HCT116 (cell line): ENCODE measurements at regions not wholly inside any gene's neighbourhood (a gene's known extent, or its start where the extent isn't known, plus 50 kb on each side); places are given as distances from the start of the nearest gene placed in this dataset.

ENCODE experiments used
- ATAC-seq: fragments of 200-7000 bp; cut with Tn5 transposase; 2 replicates; pipeline ENCODE4 v1.9.1; 2020; ENCODE audit warnings: mild to moderate bottlenecking, moderate library complexity
- BruUV-seq: library from RNA; stranded (reverse); fragments of 400-500 nt; replicated peaks from 2 replicates; lab custom pipeline; 2021; lab: Mats Ljungman, UMichigan
- CTCF ChIA-PET: fragments of 300-600 bp; sonication (Branson Sonifier 250); formaldehyde crosslinking; loops from one replicate; lab custom pipeline; 2021; ENCODE audit warnings: antibody characterized with exemption; lab: Charles Lee
- POLR2A ChIA-PET: fragments of 300-600, 350-600 bp; sonication (Branson Sonifier 250); formaldehyde crosslinking; loops from one replicate; lab custom pipeline; 2021; ENCODE audit warnings: antibody characterized with exemption; lab: Charles Lee
- RAD21 ChIA-PET, 2 experiments: fragments of 300-600 bp; sonication (Branson Sonifier 250); formaldehyde crosslinking; loops; one replicate each; lab custom pipeline; 2023; ENCODE audit warnings: low total read pairs in 2 of 2; ENCODE audit not compliant: uncharacterized antibody in 2 of 2, unreplicated experiment in 2 of 2, low non-redundant PET in 1 of 2; lab: Charles Lee
- DNase-seq: peaks from one replicate; pipeline ENCODE4 v3.0.0-alpha.2; 2010; ENCODE audit warnings: low read depth, low spot score
- H2AFZ ChIP-seq: fragments of 200-600 bp; shearing (Covaris generic), sonication (generic); 2 replicates; pipeline ENCODE4 v1.6.1; 2017; ENCODE audit warnings: low read depth, mixed run types, mixed read lengths, antibody characterized with exemption, low read length; ENCODE audit not compliant: poor library complexity, severe bottlenecking
- H3K27ac ChIP-seq: 2 replicates; pipeline ENCODE4 v1.5.1; 2012; ENCODE audit warnings: low read depth, low read length
- H3K27me3 ChIP-seq: fragments of 200-600 bp; sonication (generic); 2 replicates; pipeline ENCODE4 v1.6.1; 2016; ENCODE audit warnings: mixed run types, low read length, mixed read lengths; ENCODE audit not compliant: insufficient read depth
- H3K36me3 ChIP-seq, 2 experiments: fragments of 200-500 bp in 1 of 2; fragments of 200-600 bp in 1 of 2; sonication (Bioruptor generic) in 1 of 2; sonication (generic) in 1 of 2; 2 replicates each; pipeline versions ENCODE4 v1.5.1 to v1.6.1; 2014 to 2016; ENCODE audit warnings: low read length in 2 of 2, inconsistent platforms in 1 of 2, mixed read lengths in 1 of 2, mixed run types in 1 of 2; ENCODE audit not compliant: insufficient read depth in 2 of 2, control insufficient read depth in 1 of 2
- H3K4me1 ChIP-seq, 2 experiments: fragments of 200-600 bp in 1 of 2; sonication (generic) in 1 of 2; 2 replicates each; pipeline versions ENCODE4 v1.5.1 to v1.6.1; 2012 to 2017; ENCODE audit warnings: low read length in 2 of 2, inconsistent platforms in 1 of 2, mild to moderate bottlenecking in 1 of 2, mixed read lengths in 1 of 2, mixed run types in 1 of 2, moderate library complexity in 1 of 2; ENCODE audit not compliant: insufficient read depth in 2 of 2, control insufficient read depth in 1 of 2
- H3K4me2 ChIP-seq: fragments of 200-600 bp; sonication (generic); 2 replicates; pipeline ENCODE4 v1.6.1; 2017; ENCODE audit warnings: mixed run types, low read length, mixed read lengths
- H3K4me3 ChIP-seq, 2 experiments: fragments of 200-600 bp in 1 of 2; sonication (generic) in 1 of 2; replicated peaks in 1 of 2; 2 replicates each; pipeline ENCODE4 v1.5.1; 2011 to 2016; ENCODE audit warnings: low read length in 2 of 2, control low read depth in 1 of 2, low read depth in 1 of 2, mild to moderate bottlenecking in 1 of 2, mixed read lengths in 1 of 2, mixed run types in 1 of 2
- H3K79me2 ChIP-seq: fragments of 200-600 bp; sonication (generic); 2 replicates; pipeline ENCODE4 v1.6.1; 2017; ENCODE audit warnings: mild to moderate bottlenecking, mixed run types, low read length, moderate library complexity, mixed read lengths; ENCODE audit not compliant: insufficient read depth
- H3K9ac ChIP-seq: fragments of 200-600 bp; sonication (generic); 2 replicates; pipeline ENCODE4 v1.6.1; 2016; ENCODE audit warnings: low read length, mixed read lengths
- H3K9me2 ChIP-seq: fragments of 200-600 bp; sonication (generic), shearing (Covaris generic); 2 replicates; pipeline ENCODE4 v1.6.1; 2017; ENCODE audit warnings: mixed run types, mild to moderate bottlenecking, moderate library complexity; ENCODE audit not compliant: insufficient read depth
- H3K9me3 ChIP-seq, 2 experiments: fragments of 200-500 bp in 1 of 2; fragments of 200-600 bp in 1 of 2; sonication (Bioruptor generic) in 1 of 2; sonication (generic) in 1 of 2; 2 replicates each; pipeline ENCODE4 v1.6.1; 2014 to 2017; ENCODE audit warnings: low read length in 2 of 2, mixed read lengths in 2 of 2, inconsistent platforms in 1 of 2, low read depth in 1 of 2, mild to moderate bottlenecking in 1 of 2, mixed run types in 1 of 2, moderate library complexity in 1 of 2; ENCODE audit not compliant: control insufficient read depth in 1 of 2, insufficient read depth in 1 of 2
- H4K20me1 ChIP-seq: fragments of 200-600 bp; sonication (generic), shearing (Covaris generic); 2 replicates; pipeline ENCODE4 v1.6.1; 2017; ENCODE audit warnings: mixed run types, mild to moderate bottlenecking, moderate library complexity; ENCODE audit not compliant: insufficient read depth
- CBX3 ChIP-seq: IDR thresholded peaks from 2 replicates; pipeline ENCODE4 v1.6.1; 2012; ENCODE audit warnings: low read depth
- CEBPB ChIP-seq: IDR thresholded peaks from 2 replicates; pipeline ENCODE4 v1.6.1; 2012; ENCODE audit warnings: low read depth
- EGR1 ChIP-seq: IDR thresholded peaks from 2 replicates; pipeline ENCODE4 v1.6.1; 2012; ENCODE audit warnings: low read depth
- ELF1 ChIP-seq: IDR thresholded peaks from 2 replicates; pipeline ENCODE4 v1.6.1; 2012; ENCODE audit warnings: low read depth, borderline replicate concordance
- EZH2 ChIP-seq: fragments of 200-600 bp; sonication (generic); IDR thresholded peaks from 2 replicates; pipeline ENCODE4 v1.6.1; 2017; ENCODE audit warnings: antibody characterized with exemption, mixed run types
- FOSL1 ChIP-seq: IDR thresholded peaks from 2 replicates; pipeline ENCODE4 v1.6.1; 2012; ENCODE audit warnings: low read depth
- POLR2AphosphoS5 ChIP-seq: IDR thresholded peaks from 2 replicates; pipeline ENCODE4 v1.6.1; 2011; ENCODE audit warnings: mild to moderate bottlenecking, low read depth, low read length, moderate library complexity
- SP1 ChIP-seq: IDR thresholded peaks from 2 replicates; pipeline ENCODE4 v1.6.1; 2012; ENCODE audit warnings: low read depth
- ZFX ChIP-seq: fragments of 450-650 bp; IDR thresholded peaks from 2 replicates; pipeline ENCODE4 v1.6.1; 2017
- ZNF274 ChIP-seq: fragments of 200-500 bp; sonication (Bioruptor generic); IDR thresholded peaks from 2 replicates; pipeline ENCODE4 v1.6.1; 2014; ENCODE audit warnings: mild to moderate bottlenecking, low read depth, low read length, inconsistent platforms
- intact Hi-C: fragments of 100-400 bp; cut with micrococcal nuclease; formaldehyde crosslinking; loops from 2 replicates; pipeline ENCODE4 v1.10.0; 2022
- TF ChIP-seq, protein P1 (sequence below): IDR thresholded peaks from 2 replicates; pipeline ENCODE4 v1.6.1; 2012
- TF ChIP-seq, protein P2 (sequence below), 3 experiments: fragments of 200-600 bp in 1 of 3; sonication (generic) in 1 of 3; IDR thresholded peaks in 2 of 3; conservative IDR thresholded peaks in 1 of 3; 2 replicates each; pipeline ENCODE4 v1.5.1; 2012 to 2017; ENCODE audit warnings: low read depth in 2 of 3, low read length in 2 of 3, antibody characterized with exemption in 1 of 3, borderline replicate concordance in 1 of 3, control low read depth in 1 of 3, mild to moderate bottlenecking in 1 of 3, mixed read lengths in 1 of 3, mixed run types in 1 of 3, moderate library complexity in 1 of 3; ENCODE audit not compliant: insufficient read depth in 1 of 3
- TF ChIP-seq, protein P3 (sequence below): IDR thresholded peaks from 2 replicates; pipeline ENCODE4 v1.6.1; 2012; ENCODE audit warnings: low read depth

DNA sequence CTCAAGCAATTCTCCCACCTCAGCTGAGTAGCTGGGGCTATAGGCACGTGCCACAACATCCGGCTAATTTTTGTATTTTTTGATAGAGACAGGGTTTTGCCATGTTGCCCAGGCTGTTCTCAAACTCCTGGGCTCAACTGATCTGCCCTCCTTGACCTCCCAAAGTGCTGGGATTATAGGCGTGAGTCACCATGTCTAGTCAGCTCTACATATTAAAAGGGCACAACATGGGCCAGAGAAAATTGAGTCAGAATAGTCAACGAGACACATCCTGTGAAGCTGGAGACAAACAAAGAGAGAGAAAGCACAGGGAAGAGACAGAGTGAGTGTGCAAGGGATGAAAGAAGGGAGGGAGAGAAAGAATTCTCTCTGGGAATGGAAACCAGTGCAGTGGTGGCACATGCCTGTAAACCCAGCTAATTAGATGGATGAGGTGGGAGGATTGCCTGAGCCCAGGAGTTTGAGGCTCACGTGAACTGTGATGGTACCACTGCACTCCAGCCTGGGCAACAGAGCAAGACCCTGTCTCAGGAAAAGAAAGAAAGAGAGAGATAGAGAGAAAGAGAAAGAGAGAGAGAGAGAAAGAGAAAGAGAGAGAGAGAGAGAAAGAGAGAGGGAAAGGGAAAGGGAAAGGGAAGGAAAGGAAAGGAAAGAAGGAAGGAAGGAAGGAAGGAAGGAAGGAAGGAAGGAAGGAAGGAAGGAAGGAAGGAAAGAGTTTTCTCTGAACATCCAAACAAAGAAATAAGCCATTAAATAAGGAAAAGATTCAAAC, 107.2 kb upstream of the SLC25A36 start:
- DNase-seq, result no peak
- Histone ChIP-seq H3K27me3 (peaks cover 32% of the 10 kb centered on the region), H3K9me3 (no peaks in the 10 kb centered on the region), H3K79me2 (no peaks in the 10 kb centered on the region), H3K4me1 (no peaks in the 10 kb centered on the region), H3K4me2 (no peak overlapping the region), H2AFZ (no peak overlapping the region), H3K36me3 (no peaks in the 10 kb centered on the region)
- TF ChIP-seq ELF1 (no peak), FOSL1 (no peak), ZNF274 (no peak)
- TF ChIP-seq, protein P1, sequence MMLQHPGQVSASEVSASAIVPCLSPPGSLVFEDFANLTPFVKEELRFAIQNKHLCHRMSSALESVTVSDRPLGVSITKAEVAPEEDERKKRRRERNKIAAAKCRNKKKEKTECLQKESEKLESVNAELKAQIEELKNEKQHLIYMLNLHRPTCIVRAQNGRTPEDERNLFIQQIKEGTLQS, result no peak
- TF ChIP-seq, all 23 proteins: peak for 0
- Histone ChIP-seq H3K9ac (no peak overlapping the region), H3K4me3 (no peak overlapping the region), H3K9me2 (no peaks in the 10 kb centered on the region), H3K27ac (no peak overlapping the region), H4K20me1 (no peaks in the 10 kb centered on the region)
- POLR2A ChIA-PET, result no interaction called here
- CTCF ChIA-PET, result no interaction called here
- BruUV-seq, result no TSS peak
- no peak for ATAC-seq
- intact Hi-C loops, result no loop called here
- RAD21 ChIA-PET, result no interaction called here

DNA sequence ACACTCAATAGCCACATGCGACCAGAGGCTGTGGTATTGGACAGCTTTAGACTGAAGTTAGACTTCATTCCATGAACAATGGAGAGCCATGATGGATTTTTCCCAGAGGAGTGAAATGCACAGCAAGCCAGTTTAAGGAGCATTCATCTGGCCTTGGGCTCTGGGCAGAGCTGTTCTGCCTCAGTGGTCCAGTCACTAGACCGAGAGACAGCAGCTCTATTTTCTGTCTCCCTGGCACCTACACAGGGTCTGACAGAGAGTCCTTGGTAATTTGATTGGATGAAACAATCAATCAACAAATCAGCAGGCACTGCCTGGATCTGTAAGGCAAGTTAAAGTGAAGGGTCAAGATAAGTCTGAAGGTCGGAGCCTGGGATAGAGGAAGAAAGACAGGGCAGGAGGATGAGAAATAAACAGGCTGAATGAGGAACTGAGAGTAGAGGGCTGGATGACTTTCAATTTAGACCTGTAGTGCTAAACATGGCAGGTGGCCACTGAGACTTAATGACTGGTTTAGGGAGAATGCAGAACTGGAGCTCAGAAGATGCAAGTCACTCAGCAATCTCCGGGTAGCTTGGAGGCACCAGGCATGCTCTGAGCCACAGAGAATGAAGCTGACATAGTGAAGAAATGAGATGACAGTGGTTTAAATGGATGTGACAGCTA, 98.5 kb upstream of the SLC25A36 start:
- no peak overlapping the region for H2AFZ ChIP-seq
- H3K36me3 ChIP-seq, result no peaks in the 10 kb centered on the region
- RAD21 ChIA-PET, result no interaction called here
- no peak for ATAC-seq
- no peak for DNase-seq
- H4K20me1 ChIP-seq, result no peaks in the 10 kb centered on the region
- H3K9me2 ChIP-seq, result no peaks in the 10 kb centered on the region
- POLR2A ChIA-PET, result no interaction called here
- H3K27ac ChIP-seq, result no peak overlapping the region
- intact Hi-C loops, result no loop called here
- no peak overlapping the region for H3K4me3 ChIP-seq
- H3K27me3 ChIP-seq, result peaks cover 60% of the 10 kb centered on the region
- no peaks in the 10 kb centered on the region for H3K79me2 ChIP-seq
- BruUV-seq, result no TSS peak
- CTCF ChIA-PET, result no interaction called here
- no peak overlapping the region for H3K4me2 ChIP-seq
- no peaks in the 10 kb centered on the region for H3K4me1 ChIP-seq
- no peak overlapping the region for H3K9ac ChIP-seq
- H3K9me3 ChIP-seq, result no peaks in the 10 kb centered on the region
- TF ChIP-seq EZH2 (no peak), SP1 (no peak), POLR2AphosphoS5 (no peak), CEBPB (no peak), CBX3 (no peak), ZFX (no peak), EGR1 (no peak)
- TF ChIP-seq, protein P1, result no peak
- TF ChIP-seq, protein P2, sequence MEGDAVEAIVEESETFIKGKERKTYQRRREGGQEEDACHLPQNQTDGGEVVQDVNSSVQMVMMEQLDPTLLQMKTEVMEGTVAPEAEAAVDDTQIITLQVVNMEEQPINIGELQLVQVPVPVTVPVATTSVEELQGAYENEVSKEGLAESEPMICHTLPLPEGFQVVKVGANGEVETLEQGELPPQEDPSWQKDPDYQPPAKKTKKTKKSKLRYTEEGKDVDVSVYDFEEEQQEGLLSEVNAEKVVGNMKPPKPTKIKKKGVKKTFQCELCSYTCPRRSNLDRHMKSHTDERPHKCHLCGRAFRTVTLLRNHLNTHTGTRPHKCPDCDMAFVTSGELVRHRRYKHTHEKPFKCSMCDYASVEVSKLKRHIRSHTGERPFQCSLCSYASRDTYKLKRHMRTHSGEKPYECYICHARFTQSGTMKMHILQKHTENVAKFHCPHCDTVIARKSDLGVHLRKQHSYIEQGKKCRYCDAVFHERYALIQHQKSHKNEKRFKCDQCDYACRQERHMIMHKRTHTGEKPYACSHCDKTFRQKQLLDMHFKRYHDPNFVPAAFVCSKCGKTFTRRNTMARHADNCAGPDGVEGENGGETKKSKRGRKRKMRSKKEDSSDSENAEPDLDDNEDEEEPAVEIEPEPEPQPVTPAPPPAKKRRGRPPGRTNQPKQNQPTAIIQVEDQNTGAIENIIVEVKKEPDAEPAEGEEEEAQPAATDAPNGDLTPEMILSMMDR (IDR thresholded peaks at IDR 0.05 in 2 of 3, conservative IDR thresholded peaks at IDR 0.05 in 1 of 3; ENCODE audit: borderline replicate concordance in 1 of 3, insufficient read depth in 1 of 3, low read depth in 2 of 3, low read length in 2 of 3), result no peak
- TF ChIP-seq, protein P3, sequence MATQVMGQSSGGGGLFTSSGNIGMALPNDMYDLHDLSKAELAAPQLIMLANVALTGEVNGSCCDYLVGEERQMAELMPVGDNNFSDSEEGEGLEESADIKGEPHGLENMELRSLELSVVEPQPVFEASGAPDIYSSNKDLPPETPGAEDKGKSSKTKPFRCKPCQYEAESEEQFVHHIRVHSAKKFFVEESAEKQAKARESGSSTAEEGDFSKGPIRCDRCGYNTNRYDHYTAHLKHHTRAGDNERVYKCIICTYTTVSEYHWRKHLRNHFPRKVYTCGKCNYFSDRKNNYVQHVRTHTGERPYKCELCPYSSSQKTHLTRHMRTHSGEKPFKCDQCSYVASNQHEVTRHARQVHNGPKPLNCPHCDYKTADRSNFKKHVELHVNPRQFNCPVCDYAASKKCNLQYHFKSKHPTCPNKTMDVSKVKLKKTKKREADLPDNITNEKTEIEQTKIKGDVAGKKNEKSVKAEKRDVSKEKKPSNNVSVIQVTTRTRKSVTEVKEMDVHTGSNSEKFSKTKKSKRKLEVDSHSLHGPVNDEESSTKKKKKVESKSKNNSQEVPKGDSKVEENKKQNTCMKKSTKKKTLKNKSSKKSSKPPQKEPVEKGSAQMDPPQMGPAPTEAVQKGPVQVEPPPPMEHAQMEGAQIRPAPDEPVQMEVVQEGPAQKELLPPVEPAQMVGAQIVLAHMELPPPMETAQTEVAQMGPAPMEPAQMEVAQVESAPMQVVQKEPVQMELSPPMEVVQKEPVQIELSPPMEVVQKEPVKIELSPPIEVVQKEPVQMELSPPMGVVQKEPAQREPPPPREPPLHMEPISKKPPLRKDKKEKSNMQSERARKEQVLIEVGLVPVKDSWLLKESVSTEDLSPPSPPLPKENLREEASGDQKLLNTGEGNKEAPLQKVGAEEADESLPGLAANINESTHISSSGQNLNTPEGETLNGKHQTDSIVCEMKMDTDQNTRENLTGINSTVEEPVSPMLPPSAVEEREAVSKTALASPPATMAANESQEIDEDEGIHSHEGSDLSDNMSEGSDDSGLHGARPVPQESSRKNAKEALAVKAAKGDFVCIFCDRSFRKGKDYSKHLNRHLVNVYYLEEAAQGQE, result no peak
